ENCODE measurements at regions not wholly inside any gene's neighbourhood (a gene's known extent, or its start where the extent isn't known, plus 50 kb on each side); places are given as distances from the start of the nearest gene placed in this dataset.

DNA sequence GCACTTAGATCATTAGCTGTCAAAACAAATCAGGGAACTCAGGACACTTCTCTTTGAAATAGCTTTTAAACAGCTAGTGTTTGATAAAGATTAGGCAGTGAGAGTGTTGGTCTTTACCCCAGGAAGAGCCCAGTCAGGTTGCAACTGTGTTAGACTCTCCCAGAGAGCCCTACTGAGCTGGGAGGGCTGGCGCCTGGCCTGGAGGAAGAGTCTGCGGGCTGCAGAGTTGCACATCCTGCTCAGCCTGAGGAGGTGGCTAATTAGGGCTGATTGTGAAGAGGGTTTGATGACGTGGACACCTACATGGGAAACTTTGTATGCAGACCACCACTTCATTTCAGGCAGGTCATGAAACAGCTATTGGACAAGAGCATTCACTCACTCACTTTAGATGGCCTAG lies 112.0 kb downstream of the TMEM174 start:
- DNase-seq: no peak

DNA sequence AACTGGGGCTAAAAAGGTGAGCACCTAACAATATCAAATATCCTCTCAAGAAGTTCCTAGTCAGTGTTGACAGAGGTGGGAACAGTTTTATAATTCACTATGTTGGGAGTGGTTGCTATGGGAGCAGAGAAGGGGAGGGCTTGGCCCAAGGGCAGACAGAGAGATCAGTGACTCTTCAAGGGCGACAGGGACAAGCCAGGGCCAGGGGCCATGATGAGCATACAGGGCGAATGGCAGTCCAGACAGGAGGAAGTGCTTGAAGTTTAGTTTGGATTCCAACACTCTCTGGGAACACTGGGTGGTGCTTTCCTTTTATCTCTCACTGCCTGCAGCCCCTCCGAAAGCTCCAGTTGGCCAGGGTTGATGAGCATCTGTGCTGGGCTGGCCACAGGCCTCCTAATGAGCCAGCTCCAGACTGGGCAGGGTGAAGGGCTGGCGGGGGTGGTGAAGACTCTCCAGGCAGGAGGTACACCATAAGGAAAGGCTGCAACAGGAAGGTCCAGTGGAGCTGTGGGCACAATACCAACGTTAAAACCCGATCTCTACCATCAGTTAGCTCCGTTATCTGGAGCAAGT lies 111.3 kb downstream of the TMEM174 start:
- no peak for DNase-seq

DNA sequence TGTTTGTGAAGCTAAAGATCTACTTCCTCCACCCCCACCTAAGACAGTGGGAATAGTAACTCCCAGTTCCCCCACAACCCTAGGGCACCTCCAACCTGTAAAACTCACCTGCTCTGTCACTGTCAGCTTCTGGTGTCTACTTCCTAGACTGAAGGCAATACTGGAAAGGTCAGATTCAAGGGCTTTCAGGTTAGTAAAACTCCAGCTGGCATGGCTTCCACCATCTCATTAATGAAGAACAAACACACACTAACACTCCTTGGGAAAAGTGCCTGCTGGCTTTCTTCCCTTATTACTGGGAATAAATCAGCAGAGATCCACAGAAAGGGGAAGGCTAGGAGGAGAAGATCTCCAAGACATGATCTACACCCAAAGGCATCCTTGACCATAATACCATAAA lies 109.9 kb downstream of the TMEM174 start:
- DNase-seq: no peak

DNA sequence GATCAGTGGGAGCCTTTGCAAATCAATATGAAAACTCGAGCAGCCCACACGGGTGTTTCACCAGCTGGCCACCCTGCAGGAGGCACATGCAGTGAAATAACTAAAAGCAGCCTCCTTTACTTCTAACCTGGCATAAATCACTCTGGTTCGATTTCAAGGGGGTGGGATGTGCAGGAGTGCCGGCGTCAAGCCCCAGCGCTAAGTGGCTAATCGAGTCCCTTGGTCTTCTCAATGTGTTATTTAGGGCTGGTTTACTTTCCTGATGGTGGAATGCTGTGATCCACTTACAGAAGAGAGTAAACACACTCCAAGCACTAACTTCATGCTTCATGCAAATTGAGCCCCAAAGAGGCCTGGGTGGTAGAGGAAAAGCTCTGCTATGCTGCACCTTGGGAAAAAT lies 109.4 kb downstream of the TMEM174 start:
- no peak for DNase-seq

DNA sequence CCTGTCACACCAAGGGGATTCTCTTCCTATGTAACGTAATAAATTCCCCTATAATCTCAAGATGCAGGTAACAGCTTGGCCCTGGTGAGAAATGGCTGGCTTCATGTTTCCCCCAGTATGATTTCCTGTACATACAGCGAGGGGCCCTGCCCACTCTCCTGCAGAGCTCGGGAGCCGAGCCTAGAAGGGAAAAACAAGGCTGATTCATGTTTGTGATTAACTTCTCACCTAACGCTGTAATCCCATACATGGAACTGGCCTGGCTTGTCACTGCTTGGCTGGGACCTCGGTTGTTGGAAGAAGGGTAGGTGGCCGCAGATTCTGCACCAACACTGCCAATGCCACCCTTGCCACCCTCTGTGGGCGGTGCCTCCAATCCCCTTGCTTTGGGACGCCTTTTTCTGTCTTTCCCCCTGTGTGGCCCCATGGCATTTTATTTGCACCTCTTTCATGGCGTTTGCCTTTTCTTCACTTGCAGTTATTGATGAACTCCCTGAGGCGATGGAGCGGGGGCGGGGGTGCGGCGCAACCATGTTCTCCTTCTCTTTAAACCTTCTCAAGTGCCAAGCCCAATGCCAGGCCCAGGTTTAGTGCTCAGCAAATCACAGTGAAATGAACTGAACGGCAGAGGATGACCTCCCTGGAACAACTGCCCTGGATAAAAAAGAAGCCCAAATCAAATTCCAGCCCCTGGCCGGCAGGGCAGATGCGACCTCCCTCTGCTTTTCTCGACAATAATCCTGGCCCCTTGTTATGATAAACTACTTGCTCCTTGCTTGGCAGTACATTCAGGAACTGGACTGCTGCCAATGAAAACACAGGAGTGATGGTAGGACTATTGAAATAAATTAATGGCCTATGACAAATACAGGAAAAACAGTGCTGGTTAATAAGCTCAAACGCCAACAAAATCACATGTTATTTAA lies 108.1 kb downstream of the TMEM174 start:
- DNase-seq: no peak

DNA sequence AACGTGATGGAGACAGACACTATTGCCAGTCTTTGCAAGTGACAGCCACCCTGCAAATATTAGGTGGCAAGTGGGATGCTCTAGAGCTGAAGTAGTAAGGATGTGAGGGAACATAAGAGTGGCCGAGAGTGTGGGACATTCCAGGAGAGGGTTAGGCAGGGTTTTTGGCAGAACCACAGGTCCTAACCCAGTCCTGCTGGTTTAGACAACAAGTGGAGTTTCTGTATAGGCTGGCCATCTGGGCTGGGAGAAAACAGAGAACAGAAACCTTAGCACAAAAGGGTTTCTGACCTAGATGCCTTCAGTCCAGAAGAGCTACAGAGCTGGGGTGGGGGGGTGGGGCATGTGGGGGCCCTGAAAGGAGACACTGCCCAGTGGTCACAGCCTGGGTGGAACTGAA lies 107.4 kb downstream of the TMEM174 start:
- DNase-seq: no peak

DNA sequence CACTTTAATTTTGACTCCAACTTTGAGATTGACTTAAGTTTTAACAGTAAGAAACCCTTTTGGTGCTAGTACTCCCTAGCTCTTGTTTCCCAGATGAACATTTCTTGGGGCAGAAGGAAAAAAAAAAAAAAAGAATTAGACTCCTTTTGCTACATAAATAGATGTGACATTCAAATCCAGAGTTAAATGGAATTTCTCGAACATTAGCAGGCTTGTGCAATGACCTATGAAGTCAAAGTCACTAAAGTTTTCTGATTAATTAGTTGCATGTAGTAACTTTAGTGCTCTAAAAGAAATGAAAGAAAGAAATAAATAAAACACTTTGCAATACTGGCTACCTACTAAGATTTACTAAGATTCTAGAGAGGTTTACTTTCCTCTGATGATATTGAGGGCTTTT lies 106.8 kb downstream of the TMEM174 start:
- DNase-seq: no peak

DNA sequence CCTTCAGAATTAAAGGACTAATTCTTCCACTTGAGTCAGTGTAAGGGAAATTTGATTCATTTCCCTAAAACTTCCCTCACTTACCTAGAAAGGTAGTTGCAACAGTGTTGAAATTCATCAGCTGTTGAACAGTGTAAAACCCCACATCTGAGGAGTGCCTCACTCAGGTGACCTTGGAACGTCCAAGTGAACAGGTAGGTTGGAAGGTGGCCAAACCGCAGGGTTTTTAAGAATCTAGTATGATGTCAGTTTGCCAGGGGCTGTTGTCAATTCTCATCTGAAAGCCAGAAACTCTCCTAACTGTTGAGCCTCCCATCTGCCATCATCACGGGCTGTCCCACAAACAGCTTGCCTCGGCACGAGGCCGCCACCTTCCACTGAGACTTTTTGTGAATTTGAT lies 105.7 kb downstream of the TMEM174 start:
- DNase-seq: no peak

DNA sequence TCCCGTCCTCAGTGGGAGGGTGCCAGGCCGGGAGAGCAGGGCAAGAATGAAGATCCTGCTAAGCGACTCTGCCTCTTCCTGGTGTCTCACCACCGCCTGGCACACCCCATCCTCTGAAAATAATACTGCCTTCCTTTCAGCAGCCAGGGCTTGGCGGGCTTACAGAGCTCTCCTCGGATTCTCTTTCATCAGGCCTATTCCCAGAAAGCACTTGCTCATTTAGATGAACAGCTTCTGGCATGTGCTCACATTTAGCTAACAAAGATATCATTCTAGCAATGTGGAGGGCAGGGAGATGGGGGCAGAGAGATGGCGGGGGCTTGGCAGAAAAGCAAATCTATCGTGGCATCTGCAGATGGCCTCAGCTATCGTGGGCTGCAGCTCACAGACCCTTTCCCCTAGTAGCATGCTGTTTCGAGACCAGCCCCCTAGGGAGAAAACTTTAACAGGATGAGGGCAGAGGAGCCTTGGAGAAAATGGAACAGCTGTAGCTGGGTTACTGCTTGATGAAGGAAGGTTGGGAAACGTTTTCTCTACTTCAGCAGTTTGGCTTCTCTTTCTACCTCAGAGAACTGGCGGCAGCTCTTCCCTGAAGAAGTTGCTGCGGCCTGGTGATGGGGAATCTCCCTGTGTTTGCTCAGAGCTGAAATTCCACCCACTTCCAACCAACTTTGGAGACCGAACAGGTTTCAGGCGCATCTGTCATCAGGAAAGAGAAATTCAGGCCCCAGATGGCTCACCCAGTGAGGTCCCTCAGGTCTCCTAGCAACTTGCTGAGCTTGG lies 102.1 kb downstream of the TMEM174 start:
- DNase-seq: no peak

DNA sequence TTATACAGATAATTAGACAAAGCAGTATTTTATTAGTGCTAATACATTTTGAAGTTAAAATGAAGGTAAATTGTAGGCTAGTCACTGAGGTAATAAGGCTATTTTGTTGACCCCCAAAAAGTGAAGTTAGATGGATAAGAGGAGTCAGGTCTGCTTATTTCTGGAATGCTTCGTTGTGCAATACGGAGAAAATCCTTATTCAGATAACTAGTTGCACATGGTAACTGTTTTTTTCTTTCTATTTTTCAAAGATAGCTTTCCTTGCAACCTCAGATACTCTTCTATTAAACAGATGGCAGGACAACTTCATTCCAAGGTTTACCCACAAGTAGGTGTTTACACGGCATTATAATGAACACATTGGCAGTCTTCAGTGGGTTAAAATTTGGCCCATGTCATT lies 101.1 kb downstream of the TMEM174 start:
- no peak for DNase-seq

DNA sequence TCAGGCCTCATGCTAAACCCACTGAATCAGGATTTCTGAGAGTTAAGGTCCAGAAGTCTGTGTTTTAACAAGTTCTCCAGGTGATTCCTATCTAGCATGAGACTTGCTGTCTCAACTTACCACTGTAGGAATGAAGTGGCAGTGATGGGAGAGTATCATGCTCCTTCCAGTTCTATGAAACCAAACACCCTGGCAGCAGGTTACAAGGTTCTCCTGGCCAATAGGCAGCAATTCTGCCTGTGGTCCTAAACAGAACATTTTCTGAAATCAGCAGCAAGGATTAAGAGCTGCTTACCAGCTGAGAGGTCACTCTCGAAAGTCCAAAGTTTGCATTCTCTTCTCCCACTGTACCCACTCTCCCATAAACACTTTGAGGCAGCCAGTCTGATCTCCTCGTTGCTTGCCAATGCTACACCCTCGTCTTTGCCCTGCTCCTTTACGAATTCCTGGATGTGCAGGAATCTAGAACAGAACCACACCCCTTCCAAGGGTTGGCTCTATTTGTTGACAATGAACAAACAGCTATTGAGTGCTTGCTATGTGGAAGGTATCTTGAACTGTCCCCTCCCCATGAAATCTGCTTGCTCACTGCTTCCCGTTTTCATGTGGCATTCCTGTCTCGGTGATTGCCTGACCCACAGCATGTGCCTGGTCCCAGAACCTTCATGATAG lies 100.5 kb downstream of the TMEM174 start:
- DNase-seq: no peak

DNA sequence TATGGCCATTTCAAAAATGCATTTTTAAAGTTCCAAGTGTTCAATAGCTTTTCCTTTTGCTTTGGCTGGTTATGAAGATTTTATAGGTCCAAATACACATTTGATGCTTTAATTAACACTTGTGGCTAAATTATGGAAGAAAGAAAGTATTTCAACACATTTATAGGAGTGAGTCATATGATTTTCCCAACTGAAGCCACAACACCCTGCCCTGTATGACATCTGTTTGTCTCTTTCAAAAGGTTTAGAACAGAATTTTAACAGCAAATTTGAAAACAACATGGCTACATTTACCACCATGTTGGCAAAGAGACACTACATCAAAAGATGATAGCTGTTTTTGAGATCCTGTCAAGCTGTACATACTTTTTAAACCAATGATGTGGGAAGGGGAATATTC lies 99.4 kb downstream of the TMEM174 start:
- DNase-seq: no peak

DNA sequence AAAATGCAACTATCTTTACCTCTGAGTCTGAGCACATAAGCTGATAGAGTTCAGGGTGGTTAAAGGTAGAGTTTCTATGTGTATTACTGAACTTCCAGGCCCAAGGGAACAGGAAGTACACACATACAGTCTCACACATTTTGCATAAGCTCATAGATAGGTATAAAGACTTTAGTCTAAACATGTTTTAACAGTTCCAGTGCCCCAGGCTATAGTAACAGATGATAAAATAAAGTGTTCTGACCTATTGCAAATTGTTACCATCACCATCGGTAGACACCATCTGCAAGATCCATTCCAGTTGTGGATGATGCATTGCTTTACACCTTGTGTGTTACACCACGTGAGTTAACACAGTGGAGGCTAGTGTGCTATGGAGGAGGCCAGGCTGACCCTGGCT lies 95.8 kb downstream of the TMEM174 start:
- no peak for DNase-seq

DNA sequence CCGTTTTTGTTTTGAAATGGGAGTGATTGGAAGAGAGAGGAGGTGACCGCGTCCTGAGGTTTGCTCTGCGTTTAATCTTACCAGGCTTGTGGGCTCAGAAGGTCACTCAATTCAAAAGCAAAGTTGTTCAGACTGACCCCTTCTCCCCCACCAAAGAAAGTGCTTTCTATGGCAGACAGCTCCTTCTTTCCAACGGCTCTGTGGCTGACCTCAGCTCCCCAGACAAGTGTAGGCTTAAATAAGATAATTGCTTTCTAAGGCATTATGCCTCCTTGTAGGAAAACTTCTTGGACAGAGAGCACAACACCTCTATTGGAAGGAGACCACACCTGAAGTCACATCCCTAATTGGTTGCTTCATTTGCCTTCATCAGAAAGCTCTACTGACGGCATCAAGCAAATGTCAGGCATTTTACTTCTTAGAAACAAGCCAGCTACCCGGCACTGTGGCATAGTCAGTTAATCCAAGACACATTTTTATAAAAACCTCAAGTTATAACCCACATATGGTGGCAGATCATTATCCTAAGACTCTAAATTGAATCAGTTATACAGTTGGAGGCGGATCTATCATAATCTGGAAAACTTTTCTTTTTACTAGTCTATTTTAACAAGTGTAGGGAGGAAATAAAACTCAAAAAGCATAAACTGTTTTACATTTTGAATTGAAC lies 94.9 kb downstream of the TMEM174 start:
- DNase-seq: no peak

DNA sequence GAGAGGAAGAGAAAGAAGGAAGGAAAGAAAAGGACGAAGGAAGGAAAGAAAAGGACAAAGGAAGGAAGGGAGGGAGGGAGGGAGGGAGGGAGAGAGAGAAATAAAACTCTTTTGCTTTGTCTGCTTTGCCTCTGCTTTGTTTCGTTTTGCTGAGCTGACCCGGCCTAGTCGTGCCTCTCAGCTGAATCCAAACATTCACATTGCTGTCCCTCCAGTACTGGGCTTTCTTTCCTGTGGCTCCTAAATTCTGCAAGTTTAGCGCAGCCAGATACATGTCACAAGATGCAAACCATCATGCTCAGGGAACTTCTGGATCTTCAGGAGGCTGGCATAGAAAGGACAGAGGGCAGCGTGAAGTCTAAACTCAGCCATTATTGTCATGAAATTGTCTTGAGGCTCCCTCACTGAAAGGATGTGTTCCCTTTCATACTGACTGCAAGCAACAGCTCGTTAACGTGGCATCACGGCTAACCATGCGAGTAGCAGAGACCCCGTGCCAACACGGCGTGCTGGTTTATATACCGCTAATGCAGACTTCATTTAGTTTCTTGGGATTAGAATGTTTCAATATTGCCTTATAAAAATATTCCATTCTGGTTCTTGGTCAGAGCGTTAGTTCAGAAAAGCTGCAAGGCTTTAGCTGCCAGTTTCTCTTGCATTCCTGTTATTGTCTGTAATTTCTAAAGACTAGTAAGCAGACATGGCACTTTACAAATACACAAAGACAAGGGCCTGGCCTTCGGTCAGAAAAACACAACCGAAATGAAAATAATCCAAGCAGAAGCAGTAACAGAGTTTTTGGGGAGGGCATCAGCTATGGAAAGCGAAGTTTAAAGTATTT lies 94.2 kb downstream of the TMEM174 start:
- DNase-seq: no peak

DNA sequence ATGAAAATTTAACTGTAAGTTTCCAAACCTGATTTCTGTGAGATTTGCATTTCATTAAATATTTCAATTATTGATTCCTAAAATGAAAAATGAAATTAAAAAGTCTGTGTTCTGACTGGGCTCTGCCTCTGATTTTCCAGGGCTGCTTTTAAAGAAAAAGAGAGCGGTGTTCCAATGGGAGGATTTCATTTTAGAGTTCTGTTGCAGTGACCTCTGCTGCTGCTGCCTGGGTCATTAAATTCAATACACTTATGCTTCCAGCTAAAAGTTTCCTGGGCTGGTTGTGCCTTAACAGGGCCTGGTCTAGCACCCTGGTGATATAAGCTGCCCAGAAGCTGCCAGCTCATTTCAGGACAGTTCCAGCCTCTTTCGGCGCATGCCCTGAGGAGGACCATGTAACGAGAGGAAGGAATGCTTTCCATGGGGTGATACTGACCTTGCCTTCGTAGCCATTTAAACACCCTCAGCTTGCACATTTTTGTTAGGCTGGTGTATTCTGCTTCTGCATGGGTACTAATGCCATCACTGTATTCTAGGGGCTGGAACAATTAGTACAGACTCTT lies 93.3 kb downstream of the TMEM174 start:
- no peak for DNase-seq

DNA sequence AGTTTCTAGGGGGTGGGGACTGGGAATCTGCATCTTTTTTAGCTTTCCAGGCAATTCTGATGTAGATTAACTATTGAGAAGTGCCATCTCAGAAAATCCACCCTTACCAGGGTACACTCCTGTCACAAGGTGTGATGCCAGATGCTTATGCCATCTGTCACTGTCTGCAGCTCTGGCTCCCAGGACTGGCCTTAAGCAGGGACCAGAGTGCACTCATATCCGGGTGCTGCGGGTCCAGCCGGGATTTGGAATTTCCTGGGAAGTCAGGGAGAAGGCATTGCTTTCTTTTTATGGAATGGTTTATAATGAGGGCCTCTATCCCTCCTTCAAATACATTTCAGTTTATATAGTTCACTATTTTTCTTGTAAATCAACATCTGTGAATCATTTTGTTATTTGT lies 92.6 kb downstream of the TMEM174 start:
- no peak for DNase-seq

DNA sequence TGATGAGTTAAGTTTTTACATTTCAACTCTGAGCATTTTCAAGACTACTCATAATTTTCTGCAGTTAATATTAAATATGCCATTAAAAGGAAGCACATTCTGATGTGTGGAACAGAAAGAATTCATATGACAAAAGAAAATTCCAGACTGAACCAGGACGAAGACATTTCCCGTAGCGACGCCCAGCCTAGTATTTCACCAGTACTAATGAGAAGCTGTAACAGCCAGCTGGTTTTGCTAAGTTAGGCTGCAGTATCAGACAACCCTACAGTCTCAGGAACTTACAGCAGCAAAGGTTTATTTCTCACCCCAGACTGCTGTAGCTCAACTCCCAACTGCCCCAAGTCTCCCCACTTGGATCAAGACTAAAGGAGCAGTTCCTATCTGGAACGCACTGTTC lies 91.6 kb downstream of the TMEM174 start:
- no peak for DNase-seq

DNA sequence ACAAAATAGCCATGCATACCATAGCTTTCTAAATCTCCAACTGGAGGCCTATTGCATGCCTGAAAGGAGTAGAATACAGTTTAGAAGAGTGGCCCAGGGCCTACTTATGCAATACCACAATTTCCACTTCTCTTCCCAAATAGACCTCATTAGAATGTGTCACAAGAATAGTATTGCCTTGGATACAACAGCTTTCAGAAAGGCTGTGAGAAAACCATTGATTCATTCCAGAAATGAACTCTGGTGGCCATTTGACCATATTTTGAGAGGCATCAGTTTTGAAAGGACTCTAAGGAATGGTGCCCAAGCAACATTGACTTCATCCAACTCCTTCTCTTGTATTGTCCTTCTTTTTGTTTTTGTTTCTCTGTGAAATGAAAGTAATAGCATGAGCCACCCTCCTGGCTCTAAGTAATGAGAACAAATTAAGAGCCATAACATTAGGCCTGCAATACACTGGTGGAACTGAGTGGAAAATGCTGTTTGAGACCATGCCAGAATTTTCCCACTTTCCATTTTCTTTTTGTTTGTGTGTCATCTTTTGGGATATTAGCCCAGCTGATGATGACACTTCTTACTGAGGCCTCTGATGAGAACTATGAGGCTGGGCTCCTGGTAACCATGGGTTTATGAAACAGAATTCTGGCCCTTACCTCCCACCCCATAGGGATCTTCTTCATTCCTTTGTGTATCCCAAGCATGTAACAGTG lies 90.2 kb downstream of the TMEM174 start:
- no peak for DNase-seq

DNA sequence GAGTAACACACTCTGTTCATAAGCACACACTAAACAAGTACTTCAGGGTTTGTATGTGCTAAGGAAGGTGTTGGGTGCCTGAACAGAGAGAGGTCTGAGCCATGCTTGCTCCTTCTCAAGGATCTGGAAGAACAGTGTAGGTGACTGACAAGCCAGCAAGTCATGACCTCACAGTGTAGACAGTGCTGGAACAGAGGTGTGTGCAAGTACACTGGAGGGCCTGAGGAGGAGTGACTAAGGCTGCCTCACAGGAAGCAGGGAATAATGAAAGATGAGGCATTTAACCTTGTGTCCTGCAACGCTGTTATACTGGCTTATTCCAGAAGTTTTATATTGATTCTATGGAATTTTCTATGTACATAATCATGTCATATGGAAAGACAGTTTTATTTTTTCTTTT lies 83.9 kb downstream of the TMEM174 start:
- DNase-seq: no peak

DNA sequence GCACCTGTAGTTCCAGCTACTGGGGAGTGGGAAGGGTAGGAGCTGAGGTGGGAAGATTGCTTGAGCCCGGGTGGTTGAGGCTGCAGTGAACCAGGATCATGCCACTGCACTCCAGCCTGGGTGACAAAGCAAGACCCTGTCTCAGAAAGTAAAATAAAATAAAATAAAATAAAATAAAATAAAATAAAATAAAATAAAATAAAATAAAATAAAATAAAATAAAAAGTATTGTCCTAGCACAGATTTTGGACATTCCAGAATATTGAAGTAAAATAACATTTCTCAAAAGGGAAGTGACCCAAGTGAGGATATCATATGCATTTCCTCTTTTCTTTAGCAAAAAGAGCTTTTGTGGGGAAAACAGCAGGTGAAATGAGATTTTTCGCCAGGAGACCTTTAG lies 83.5 kb downstream of the TMEM174 start:
- no peak for DNase-seq

All from activated CD4-positive, alpha-beta T cell treated with anti-CD3 and anti-CD28 coated beads, Interleukin-2, amount 50 U/mL, for 16 hours (primary cell).